Lower lobe of right lung (tissue), 2 donors: ENCODE measurements at regions not wholly inside any gene's neighbourhood (a gene's known extent, or its start where the extent isn't known, plus 50 kb on each side); places are given as distances from the start of the nearest gene placed in this dataset.

ENCODE experiments used
- ATAC-seq, 2 donors: fragments of 200-7000 bp; cut with Tn5 transposase; one replicate each; pipeline ENCODE4 v1.9.1; 2020 to 2022; ENCODE audit warnings: mild to moderate bottlenecking in 2 of 2, moderate library complexity in 2 of 2
- DNase-seq: peaks from one replicate; pipeline ENCODE4 v3.0.0-alpha.2; 2020
- H3K27ac ChIP-seq: fragments of 200-600 bp; one replicate; pipeline ENCODE4 v1.8.0; 2022
- H3K27me3 ChIP-seq: fragments of 200-600 bp; one replicate; pipeline ENCODE4 v1.8.0; 2022; ENCODE audit warnings: low read depth
- H3K36me3 ChIP-seq: fragments of 200-600 bp; one replicate; pipeline ENCODE4 v1.8.0; 2022; ENCODE audit warnings: mild to moderate bottlenecking
- H3K4me1 ChIP-seq: fragments of 200-600 bp; one replicate; pipeline ENCODE4 v1.8.0; 2022
- H3K4me3 ChIP-seq: fragments of 200-600 bp; one replicate; pipeline ENCODE4 v1.8.0; 2022; ENCODE audit warnings: mild to moderate bottlenecking
- H3K9me3 ChIP-seq: fragments of 200-600 bp; one replicate; pipeline ENCODE4 v1.8.0; 2022
- CTCF ChIP-seq: fragments of 200-600 bp; IDR thresholded peaks from one replicate; pipeline ENCODE4 v1.8.0; 2022; ENCODE audit warnings: antibody characterized with exemption, mild to moderate bottlenecking
- intact Hi-C: fragments of 100-400 bp; cut with DNase I; formaldehyde crosslinking; loops from one replicate; pipeline ENCODE4 v1.11.0; 2022
- donor health status: DM: no; HTN: yes; CAD: no; lungs with severe emphysema.

GRCh38 chr9:129358621-129359154, 180.6 kb upstream of the IER5L start:
- intact Hi-C loops = no loop called here
- Histone ChIP-seq H3K36me3 (no peaks in the 10 kb centered on the region), H3K4me3 (no peak overlapping the region), H3K9me3 (peaks cover 12% of the 10 kb centered on the region), H3K4me1 (no peaks in the 10 kb centered on the region), H3K27me3 (no peaks in the 10 kb centered on the region), H3K27ac (no peak overlapping the region)
- no peak for TF ChIP-seq CTCF
- DNase-seq (no peak), ATAC-seq (no peak)

GRCh38 chr9:129357773-129358245, 179.7 kb upstream of the IER5L start:
- Histone ChIP-seq H3K36me3 (no peaks in the 10 kb centered on the region), H3K9me3 (peaks cover 12% of the 10 kb centered on the region), H3K4me3 (no peak overlapping the region), H3K27me3 (no peaks in the 10 kb centered on the region), H3K27ac (no peak overlapping the region), H3K4me1 (peaks cover 4% of the 10 kb centered on the region)
- intact Hi-C loops = no loop called here
- ATAC-seq (no peak), DNase-seq (no peak)
- TF ChIP-seq CTCF = no peak

DNA sequence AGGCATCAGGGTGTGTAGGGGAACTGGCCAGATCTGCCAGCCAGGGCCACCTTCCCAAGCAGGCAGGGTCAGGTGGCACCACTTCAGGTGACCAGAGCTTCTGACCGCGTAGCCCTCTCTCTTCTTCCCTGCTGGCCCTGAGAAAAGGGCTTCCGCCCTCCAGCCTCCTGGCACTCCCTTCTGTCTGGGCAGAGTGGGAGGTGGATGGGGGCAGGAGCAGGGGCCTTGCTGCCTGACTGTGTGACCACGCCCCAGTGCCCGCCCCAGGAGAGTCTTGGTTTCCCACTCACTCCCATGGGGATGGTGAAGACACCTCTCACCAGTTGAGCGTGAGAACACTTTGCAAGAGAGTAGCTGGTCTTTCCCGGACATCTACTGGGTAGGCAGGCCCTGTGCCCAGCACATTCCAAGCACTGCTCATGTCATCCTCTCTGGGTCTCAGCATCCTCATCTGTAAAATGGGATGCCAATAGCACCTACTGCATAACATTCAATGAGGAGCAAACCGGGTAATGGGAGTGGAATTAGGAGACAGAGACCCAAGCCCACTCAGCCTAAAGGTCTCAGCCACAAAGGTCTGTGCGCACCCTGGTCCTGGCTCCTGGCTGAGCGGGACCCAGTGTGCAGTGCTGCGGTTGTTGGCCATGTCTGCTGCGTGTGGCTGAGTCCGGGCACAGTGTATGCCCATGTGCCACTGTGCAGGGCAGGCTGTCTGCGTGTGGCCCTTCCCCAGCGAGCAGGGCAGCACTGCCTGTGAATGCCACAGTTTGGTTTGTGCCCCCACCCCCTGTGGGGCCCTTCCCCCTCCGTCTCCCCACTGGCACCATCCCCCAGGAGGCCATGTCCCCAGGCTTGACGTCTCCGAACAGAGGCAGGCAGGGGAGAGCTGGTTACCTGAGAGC, 179.1 kb upstream of the IER5L start:
- DNase-seq (no peak), ATAC-seq (no peak)
- peaks cover 11% of the 10 kb centered on the region for H3K4me1 ChIP-seq
- H3K9me3 ChIP-seq = peaks cover 12% of the 10 kb centered on the region
- TF ChIP-seq CTCF = no peak
- no peak overlapping the region for H3K4me3 ChIP-seq
- intact Hi-C loops = no loop called here
- no peaks in the 10 kb centered on the region for H3K36me3 ChIP-seq
- no peak overlapping the region for H3K27ac ChIP-seq
- H3K27me3 ChIP-seq = peaks cover 5% of the 10 kb centered on the region

- peaks cover 7% of the 10 kb centered on the region for H3K27me3 ChIP-seq
- H3K27ac ChIP-seq = no peak overlapping the region
- intact Hi-C loops = no loop called here
- ATAC-seq (no peak), DNase-seq (no peak)
- no peaks in the 10 kb centered on the region for H3K36me3 ChIP-seq
- H3K4me1 ChIP-seq = peaks cover 19% of the 10 kb centered on the region
- peaks cover 12% of the 10 kb centered on the region for H3K9me3 ChIP-seq
- no peak for TF ChIP-seq CTCF
- no peak overlapping the region for H3K4me3 ChIP-seq
Observed at GRCh38 chr9:129355631-129356030, 177.6 kb upstream of the IER5L start.

DNA sequence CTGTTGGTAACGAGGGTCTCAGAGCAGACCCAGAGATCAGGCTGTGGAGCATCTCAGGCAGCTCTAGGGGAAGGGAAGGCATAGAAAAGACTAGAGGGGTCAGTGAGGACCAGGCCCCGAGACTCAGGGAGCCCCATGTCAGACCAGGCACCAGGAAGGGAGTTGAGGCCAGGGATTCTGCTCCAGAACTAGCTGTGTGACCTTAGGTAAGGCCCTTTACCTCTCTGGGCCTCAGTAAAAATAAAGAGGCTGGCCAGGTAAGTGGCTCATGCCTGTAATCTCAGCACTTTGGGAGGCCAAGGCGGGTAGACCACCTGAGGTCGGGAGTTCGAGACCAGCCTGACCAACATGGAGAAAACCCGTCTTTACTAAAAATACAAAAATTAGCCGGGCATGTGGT, 176.4 kb upstream of the IER5L start:
- no peak overlapping the region for H3K4me3 ChIP-seq
- intact Hi-C loops = no loop called here
- TF ChIP-seq CTCF = no peak
- peaks cover 12% of the 10 kb centered on the region for H3K9me3 ChIP-seq
- peaks cover 7% of the 10 kb centered on the region for H3K27me3 ChIP-seq
- H3K36me3 ChIP-seq = no peaks in the 10 kb centered on the region
- ATAC-seq (no peak), DNase-seq (no peak)
- H3K27ac ChIP-seq = no peak overlapping the region
- peaks cover 19% of the 10 kb centered on the region for H3K4me1 ChIP-seq
